Body of pancreas (tissue), 4 donors: ENCODE measurements at regions not wholly inside any gene's neighbourhood (a gene's known extent, or its start where the extent isn't known, plus 50 kb on each side); places are given as distances from the start of the nearest gene placed in this dataset.

Source experiments
- CTCF ChIP-seq, 7 experiments: fragments of 450-650 bp in 4 of 7; fragments of 200-600 bp in 3 of 7; sonication (generic) in 3 of 7; IDR thresholded peaks; one replicate each; pipeline ENCODE4 v1.5.1; 2016 to 2019; ENCODE audit warnings: antibody characterized with exemption in 7 of 7
- POLR2A ChIP-seq, 3 donors: fragments of 450-650 bp; IDR thresholded peaks; one replicate each; pipeline ENCODE4 v1.6.1; 2016; ENCODE audit warnings: antibody characterized with exemption in 3 of 3, mild to moderate bottlenecking in 2 of 3

DNA sequence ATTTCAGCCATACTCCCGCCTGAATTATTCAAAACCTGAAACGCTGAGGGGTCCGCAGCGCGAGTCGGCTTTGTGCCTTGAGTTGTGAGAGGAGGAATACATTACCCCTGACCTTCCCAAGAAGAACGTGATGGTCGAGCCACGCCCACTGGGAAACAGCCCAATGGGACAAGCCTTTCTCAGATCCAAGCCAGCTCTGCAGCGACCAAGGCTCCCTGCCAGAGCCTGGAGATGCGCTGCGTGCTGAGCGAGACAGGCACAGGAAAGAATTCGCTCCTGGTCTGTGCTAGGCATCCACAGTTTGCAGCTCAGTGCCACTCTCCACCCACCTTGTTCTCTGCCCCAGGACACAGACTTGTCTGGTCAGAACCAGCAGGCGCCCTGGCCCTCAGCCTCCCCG is 74.1 kb upstream of the GLI2 start:
- TF ChIP-seq CTCF (IDR thresholded peaks at IDR 0.05) (no peak), POLR2A (IDR thresholded peaks at IDR 0.05) (no peak)
